GM23338 (cell line): ENCODE measurements at regions not wholly inside any gene's neighbourhood (a gene's known extent, or its start where the extent isn't known, plus 50 kb on each side); places are given as distances from the start of the nearest gene placed in this dataset.

Experiments used
- ATAC-seq: fragments of 200-7000 bp; cut with Tn5 transposase; 3 replicates; pipeline ENCODE4 v1.9.1; 2020
- DNase-seq: peaks from one replicate; pipeline ENCODE4 v3.0.0-alpha.2; 2015; ENCODE audit warnings: low spot score
- H2AFZ ChIP-seq: fragments of 200-600 bp; sonication (generic); 2 replicates; pipeline ENCODE4 v1.8.0; 2016; ENCODE audit warnings: antibody characterized with exemption, mild to moderate bottlenecking, moderate library complexity
- H3F3A ChIP-seq: fragments of 200-600 bp; sonication (generic); replicated peaks from 2 replicates; pipeline ENCODE4 v1.8.0; 2017; ENCODE audit warnings: antibody characterized with exemption, mixed run types, low read depth
- H3K27ac ChIP-seq: fragments of 200-600 bp; sonication (generic); 2 replicates; pipeline ENCODE4 v1.6.1; 2016; ENCODE audit warnings: low read depth
- H3K27me3 ChIP-seq: fragments of 200-600 bp; sonication (generic); 2 replicates; pipeline ENCODE4 v1.8.0; 2016; ENCODE audit warnings: mild to moderate bottlenecking, mixed run types, moderate library complexity; ENCODE audit not compliant: insufficient read depth
- H3K36me3 ChIP-seq: fragments of 200-600 bp; sonication (generic); 2 replicates; pipeline ENCODE4 v1.8.0; 2016; ENCODE audit warnings: mild to moderate bottlenecking; ENCODE audit not compliant: insufficient read depth
- H3K4me1 ChIP-seq: fragments of 200-600 bp; sonication (generic); 2 replicates; pipeline ENCODE4 v1.8.0; 2016; ENCODE audit warnings: mild to moderate bottlenecking, moderate library complexity; ENCODE audit not compliant: insufficient read depth
- H3K4me2 ChIP-seq: fragments of 200-600 bp; sonication (generic); 2 replicates; pipeline ENCODE4 v1.7.1; 2017; ENCODE audit warnings: mixed run types
- H3K4me3 ChIP-seq: fragments of 200-600 bp; sonication (generic); 2 replicates; pipeline ENCODE4 v1.6.1; 2016; ENCODE audit warnings: mixed run types
- H3K79me2 ChIP-seq: fragments of 200-600 bp; sonication (generic); replicated peaks from 2 replicates; pipeline ENCODE4 v1.8.0; 2017; ENCODE audit warnings: mild to moderate bottlenecking; ENCODE audit not compliant: insufficient read depth
- H3K9me2 ChIP-seq: fragments of 200-600 bp; sonication (generic); 2 replicates; pipeline ENCODE4 v1.8.0; 2017; ENCODE audit not compliant: insufficient read depth
- H4K20me1 ChIP-seq: fragments of 200-600 bp; sonication (generic); replicated peaks from 2 replicates; pipeline ENCODE4 v1.8.0; 2017; ENCODE audit warnings: mild to moderate bottlenecking; ENCODE audit not compliant: insufficient read depth
- H3K27ac Mint-ChIP-seq: 2 replicates; pipeline ENCODE4 v1.8.0; 2020; ENCODE audit warnings: inconsistent platforms, mild to moderate bottlenecking, moderate library complexity, mixed read lengths
- H3K27me3 Mint-ChIP-seq: 3 replicates; pipeline ENCODE4 v1.8.0; 2022; ENCODE audit warnings: low read depth, mild to moderate bottlenecking, moderate library complexity, mixed read lengths, inconsistent platforms; ENCODE audit not compliant: insufficient read depth, poor library complexity
- H3K36me3 Mint-ChIP-seq: 3 replicates; pipeline ENCODE4 v1.8.0; 2021; ENCODE audit warnings: low read depth, mild to moderate bottlenecking, inconsistent platforms, moderate library complexity, mixed read lengths
- H3K4me1 Mint-ChIP-seq: 3 replicates; pipeline ENCODE4 v1.8.0; 2020; ENCODE audit warnings: mild to moderate bottlenecking, inconsistent platforms, mixed read lengths
- H3K4me3 Mint-ChIP-seq: 3 replicates; pipeline ENCODE4 v1.8.0; 2021; ENCODE audit warnings: moderate library complexity, mild to moderate bottlenecking, inconsistent platforms, mixed read lengths
- H3K9me3 Mint-ChIP-seq: 3 replicates; pipeline ENCODE4 v1.8.0; 2020; ENCODE audit warnings: moderate library complexity, mild to moderate bottlenecking, inconsistent platforms, mixed read lengths
- CREB1 ChIP-seq: fragments of 250-450 bp; sonication (Bioruptor Pico); IDR thresholded peaks from 2 replicates; pipeline ENCODE4 v1.5.0; 2020; ENCODE audit warnings: low read depth, mild to moderate bottlenecking, moderate library complexity
- JUNB ChIP-seq: IDR thresholded peaks from one replicate; pipeline ENCODE4 v1.6.1; 2016; ENCODE audit warnings: antibody characterized with exemption; ENCODE audit not compliant: unreplicated experiment
- STAT1 ChIP-seq: IDR thresholded peaks from one replicate; pipeline ENCODE4 v1.6.1; 2016; ENCODE audit warnings: antibody characterized with exemption; ENCODE audit not compliant: unreplicated experiment
- TF ChIP-seq, protein P1 (sequence below): fragments of 250-450 bp; sonication (Bioruptor Pico); IDR thresholded peaks from 2 replicates; pipeline ENCODE4 v1.5.0; 2020; ENCODE audit warnings: mild to moderate bottlenecking, moderate library complexity
- TF ChIP-seq, protein P2 (sequence below), 2 experiments: fragments of 200-600 bp in 1 of 2; sonication (generic) in 1 of 2; conservative IDR thresholded peaks; 2 replicates each; pipeline versions ENCODE4 v1.5.1 to v1.6.1; 2016 to 2017; ENCODE audit warnings: antibody characterized with exemption in 2 of 2, low read depth in 2 of 2, mild to moderate bottlenecking in 2 of 2, moderate library complexity in 1 of 2
- TF ChIP-seq, protein P3 (sequence below): IDR thresholded peaks from one replicate; pipeline ENCODE4 v1.6.1; 2018; ENCODE audit warnings: antibody characterized with exemption; ENCODE audit not compliant: unreplicated experiment

DNA sequence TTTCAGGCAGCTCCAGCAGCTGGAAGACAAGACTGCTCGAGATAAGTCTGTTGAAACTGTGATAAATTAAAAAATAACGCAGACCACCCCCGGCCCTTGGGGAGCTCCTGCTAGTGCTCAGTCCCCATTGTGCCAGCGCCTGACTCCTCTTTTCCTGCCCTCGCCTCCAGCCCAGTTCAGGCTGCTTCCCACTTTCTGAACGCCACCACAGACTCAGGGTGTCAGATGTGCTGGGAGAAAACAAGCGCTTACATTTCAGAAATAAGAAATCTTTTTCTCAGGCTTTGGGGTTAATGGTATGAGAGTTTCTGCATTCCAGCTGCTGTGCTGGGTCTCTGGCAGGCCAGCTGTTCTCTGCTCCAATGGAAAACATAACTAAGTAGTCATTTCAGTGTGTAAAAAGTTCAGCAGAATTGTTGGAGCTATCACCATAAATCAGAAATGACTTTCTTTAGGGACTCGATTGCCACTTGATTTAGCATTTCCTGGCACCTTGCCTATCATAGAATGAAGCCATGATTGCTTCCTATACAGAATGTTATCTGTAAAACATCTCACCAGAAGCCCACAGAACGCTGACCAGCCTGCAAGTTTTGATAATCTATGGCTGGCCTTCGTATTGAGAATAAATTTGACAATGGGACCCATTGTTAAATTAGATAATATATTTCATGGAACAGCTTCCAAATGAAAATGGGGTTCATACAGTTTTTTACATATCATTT lies 257.0 kb upstream of the ZNF32 start (continued):
- TF ChIP-seq, protein P1, sequence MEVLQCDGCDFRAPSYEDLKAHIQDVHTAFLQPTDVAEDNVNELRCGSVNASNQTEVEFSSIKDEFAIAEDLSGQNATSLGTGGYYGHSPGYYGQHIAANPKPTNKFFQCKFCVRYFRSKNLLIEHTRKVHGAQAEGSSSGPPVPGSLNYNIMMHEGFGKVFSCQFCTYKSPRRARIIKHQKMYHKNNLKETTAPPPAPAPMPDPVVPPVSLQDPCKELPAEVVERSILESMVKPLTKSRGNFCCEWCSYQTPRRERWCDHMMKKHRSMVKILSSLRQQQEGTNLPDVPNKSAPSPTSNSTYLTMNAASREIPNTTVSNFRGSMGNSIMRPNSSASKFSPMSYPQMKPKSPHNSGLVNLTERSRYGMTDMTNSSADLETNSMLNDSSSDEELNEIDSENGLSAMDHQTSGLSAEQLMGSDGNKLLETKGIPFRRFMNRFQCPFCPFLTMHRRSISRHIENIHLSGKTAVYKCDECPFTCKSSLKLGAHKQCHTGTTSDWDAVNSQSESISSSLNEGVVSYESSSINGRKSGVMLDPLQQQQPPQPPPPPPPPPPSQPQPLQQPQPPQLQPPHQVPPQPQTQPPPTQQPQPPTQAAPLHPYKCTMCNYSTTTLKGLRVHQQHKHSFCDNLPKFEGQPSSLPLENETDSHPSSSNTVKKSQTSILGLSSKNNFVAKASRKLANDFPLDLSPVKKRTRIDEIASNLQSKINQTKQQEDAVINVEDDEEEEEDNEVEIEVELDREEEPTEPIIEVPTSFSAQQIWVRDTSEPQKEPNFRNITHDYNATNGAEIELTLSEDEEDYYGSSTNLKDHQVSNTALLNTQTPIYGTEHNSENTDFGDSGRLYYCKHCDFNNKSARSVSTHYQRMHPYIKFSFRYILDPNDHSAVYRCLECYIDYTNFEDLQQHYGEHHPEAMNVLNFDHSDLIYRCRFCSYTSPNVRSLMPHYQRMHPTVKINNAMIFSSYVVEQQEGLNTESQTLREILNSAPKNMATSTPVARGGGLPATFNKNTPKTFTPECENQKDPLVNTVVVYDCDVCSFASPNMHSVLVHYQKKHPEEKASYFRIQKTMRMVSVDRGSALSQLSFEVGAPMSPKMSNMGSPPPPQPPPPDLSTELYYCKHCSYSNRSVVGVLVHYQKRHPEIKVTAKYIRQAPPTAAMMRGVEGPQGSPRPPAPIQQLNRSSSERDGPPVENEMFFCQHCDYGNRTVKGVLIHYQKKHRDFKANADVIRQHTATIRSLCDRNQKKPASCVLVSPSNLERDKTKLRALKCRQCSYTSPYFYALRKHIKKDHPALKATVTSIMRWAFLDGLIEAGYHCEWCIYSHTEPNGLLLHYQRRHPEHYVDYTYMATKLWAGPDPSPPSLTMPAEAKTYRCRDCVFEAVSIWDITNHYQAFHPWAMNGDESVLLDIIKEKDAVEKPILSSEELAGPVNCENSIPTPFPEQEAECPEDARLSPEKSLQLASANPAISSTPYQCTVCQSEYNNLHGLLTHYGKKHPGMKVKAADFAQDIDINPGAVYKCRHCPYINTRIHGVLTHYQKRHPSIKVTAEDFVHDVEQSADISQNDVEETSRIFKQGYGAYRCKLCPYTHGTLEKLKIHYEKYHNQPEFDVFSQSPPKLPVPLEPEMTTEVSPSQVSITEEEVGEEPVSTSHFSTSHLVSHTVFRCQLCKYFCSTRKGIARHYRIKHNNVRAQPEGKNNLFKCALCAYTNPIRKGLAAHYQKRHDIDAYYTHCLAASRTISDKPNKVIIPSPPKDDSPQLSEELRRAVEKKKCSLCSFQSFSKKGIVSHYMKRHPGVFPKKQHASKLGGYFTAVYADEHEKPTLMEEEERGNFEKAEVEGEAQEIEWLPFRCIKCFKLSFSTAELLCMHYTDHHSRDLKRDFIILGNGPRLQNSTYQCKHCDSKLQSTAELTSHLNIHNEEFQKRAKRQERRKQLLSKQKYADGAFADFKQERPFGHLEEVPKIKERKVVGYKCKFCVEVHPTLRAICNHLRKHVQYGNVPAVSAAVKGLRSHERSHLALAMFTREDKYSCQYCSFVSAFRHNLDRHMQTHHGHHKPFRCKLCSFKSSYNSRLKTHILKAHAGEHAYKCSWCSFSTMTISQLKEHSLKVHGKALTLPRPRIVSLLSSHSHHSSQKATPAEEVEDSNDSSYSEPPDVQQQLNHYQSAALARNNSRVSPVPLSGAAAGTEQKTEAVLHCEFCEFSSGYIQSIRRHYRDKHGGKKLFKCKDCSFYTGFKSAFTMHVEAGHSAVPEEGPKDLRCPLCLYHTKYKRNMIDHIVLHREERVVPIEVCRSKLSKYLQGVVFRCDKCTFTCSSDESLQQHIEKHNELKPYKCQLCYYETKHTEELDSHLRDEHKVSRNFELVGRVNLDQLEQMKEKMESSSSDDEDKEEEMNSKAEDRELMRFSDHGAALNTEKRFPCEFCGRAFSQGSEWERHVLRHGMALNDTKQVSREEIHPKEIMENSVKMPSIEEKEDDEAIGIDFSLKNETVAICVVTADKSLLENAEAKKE (CRISPR knock-in tag): no peak
- TF ChIP-seq STAT1 (no peak), CREB1 (CRISPR knock-in tag) (no peak), JUNB (no peak)
- TF ChIP-seq, protein P2, sequence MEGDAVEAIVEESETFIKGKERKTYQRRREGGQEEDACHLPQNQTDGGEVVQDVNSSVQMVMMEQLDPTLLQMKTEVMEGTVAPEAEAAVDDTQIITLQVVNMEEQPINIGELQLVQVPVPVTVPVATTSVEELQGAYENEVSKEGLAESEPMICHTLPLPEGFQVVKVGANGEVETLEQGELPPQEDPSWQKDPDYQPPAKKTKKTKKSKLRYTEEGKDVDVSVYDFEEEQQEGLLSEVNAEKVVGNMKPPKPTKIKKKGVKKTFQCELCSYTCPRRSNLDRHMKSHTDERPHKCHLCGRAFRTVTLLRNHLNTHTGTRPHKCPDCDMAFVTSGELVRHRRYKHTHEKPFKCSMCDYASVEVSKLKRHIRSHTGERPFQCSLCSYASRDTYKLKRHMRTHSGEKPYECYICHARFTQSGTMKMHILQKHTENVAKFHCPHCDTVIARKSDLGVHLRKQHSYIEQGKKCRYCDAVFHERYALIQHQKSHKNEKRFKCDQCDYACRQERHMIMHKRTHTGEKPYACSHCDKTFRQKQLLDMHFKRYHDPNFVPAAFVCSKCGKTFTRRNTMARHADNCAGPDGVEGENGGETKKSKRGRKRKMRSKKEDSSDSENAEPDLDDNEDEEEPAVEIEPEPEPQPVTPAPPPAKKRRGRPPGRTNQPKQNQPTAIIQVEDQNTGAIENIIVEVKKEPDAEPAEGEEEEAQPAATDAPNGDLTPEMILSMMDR (conservative IDR thresholded peaks at IDR 0.05; ENCODE audit: low read depth in 2 of 2): no peak

DNA sequence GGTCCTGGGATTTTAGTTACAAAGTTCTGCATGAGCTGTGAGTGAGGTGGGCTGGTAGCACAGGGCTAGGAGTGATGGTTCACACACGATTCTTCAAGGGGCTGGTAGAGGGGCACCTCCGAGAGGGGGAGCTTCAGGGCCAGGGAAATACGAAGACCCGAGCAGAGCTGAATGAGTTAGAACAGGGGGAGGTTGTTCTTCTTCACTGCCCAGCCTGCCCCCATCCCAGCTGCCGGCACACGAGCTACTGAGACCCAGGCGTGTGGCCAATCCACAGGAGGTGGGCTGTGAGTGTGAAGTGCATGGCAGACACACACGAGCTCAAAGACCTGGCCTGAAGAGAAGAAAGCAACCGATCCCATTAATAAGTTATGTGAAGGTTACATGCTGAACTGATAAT lies 256.2 kb upstream of the ZNF32 start:
- no peaks in the 10 kb centered on the region for H3K4me1 ChIP-seq
- no peaks in the 10 kb centered on the region; the same call in 1 of the 2 replicates for H3K9me2 ChIP-seq
- Mint-ChIP-seq H3K4me3 (no peak overlapping the region), H3K9me3 (no peaks in the 10 kb centered on the region), H3K27ac (no peak overlapping the region), H3K4me1 (peaks cover 7% of the 10 kb centered on the region), H3K36me3 (no peaks in the 10 kb centered on the region), H3K27me3 (peaks cover 3% of the 10 kb centered on the region)
- H3K79me2 ChIP-seq: no peaks in the 10 kb centered on the region
- no peaks in the 10 kb centered on the region for H4K20me1 ChIP-seq
- DNase-seq (no peak), ATAC-seq (no peak; the same call in none of the 3 replicates)
- TF ChIP-seq, protein P2 (conservative IDR thresholded peaks at IDR 0.05; ENCODE audit: low read depth in 2 of 2): 0 out of 4 replicates have a peak, but pooled peaks of 1 of the 2 experiments have one; percentile 3
- TF ChIP-seq, protein P3, sequence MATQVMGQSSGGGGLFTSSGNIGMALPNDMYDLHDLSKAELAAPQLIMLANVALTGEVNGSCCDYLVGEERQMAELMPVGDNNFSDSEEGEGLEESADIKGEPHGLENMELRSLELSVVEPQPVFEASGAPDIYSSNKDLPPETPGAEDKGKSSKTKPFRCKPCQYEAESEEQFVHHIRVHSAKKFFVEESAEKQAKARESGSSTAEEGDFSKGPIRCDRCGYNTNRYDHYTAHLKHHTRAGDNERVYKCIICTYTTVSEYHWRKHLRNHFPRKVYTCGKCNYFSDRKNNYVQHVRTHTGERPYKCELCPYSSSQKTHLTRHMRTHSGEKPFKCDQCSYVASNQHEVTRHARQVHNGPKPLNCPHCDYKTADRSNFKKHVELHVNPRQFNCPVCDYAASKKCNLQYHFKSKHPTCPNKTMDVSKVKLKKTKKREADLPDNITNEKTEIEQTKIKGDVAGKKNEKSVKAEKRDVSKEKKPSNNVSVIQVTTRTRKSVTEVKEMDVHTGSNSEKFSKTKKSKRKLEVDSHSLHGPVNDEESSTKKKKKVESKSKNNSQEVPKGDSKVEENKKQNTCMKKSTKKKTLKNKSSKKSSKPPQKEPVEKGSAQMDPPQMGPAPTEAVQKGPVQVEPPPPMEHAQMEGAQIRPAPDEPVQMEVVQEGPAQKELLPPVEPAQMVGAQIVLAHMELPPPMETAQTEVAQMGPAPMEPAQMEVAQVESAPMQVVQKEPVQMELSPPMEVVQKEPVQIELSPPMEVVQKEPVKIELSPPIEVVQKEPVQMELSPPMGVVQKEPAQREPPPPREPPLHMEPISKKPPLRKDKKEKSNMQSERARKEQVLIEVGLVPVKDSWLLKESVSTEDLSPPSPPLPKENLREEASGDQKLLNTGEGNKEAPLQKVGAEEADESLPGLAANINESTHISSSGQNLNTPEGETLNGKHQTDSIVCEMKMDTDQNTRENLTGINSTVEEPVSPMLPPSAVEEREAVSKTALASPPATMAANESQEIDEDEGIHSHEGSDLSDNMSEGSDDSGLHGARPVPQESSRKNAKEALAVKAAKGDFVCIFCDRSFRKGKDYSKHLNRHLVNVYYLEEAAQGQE: no peak
- TF ChIP-seq CREB1 (CRISPR knock-in tag) (no peak), JUNB (no peak)
- no peak overlapping the region for H3K4me3 ChIP-seq
- H3K27me3 ChIP-seq: no peaks in the 10 kb centered on the region
- no peak overlapping the region for H2AFZ ChIP-seq
- no peaks in the 10 kb centered on the region for H3K36me3 ChIP-seq
- H3K4me2 ChIP-seq: no peak overlapping the region
- no peaks in the 10 kb centered on the region for H3F3A ChIP-seq
- H3K27ac ChIP-seq: no peak overlapping the region
